GM21528 (cell line): ENCODE measurements at regions not wholly inside any gene's neighbourhood (a gene's known extent, or its start where the extent isn't known, plus 50 kb on each side); places are given as distances from the start of the nearest gene placed in this dataset.

Experiments used
- ATAC-seq: cut with Tn5 transposase; IDR thresholded peaks from one replicate; pipeline ENCODE4 v1.9.1; 2021; ENCODE audit warnings: mild to moderate bottlenecking, moderate library complexity; ENCODE audit not compliant: unreplicated experiment, low FRiP score

- ATAC-seq: no peak
Measured at GRCh38 chr6:40340957-40341356, 246.2 kb downstream of the LRFN2 start.

- no peak for ATAC-seq
Measured at GRCh38 chr6:40340196-40340595, 247.0 kb downstream of the LRFN2 start.

GRCh38 chr6:40338306-40338705 is 248.9 kb downstream of the LRFN2 start:
- no peak for ATAC-seq

- no peak for ATAC-seq
Measured at GRCh38 chr6:40336940-40337760, 250.0 kb downstream of the LRFN2 start.

- no peak for ATAC-seq
Measured at GRCh38 chr6:40336296-40336695, 250.9 kb downstream of the LRFN2 start.

- ATAC-seq: no peak
Measured at GRCh38 chr6:40334496-40335270, 252.5 kb downstream of the LRFN2 start.

- no peak for ATAC-seq
Measured at GRCh38 chr6:40331545-40331944, 255.6 kb downstream of the LRFN2 start.

- ATAC-seq: no peak
Measured at GRCh38 chr6:40330301-40330721, 256.9 kb downstream of the LRFN2 start.

GRCh38 chr6:40328986-40329545 is 258.1 kb downstream of the LRFN2 start:
- ATAC-seq: no peak

GRCh38 chr6:40328386-40328985 is 258.7 kb downstream of the LRFN2 start:
- no peak for ATAC-seq

- ATAC-seq: no peak
Measured at GRCh38 chr6:40326714-40327421, 260.3 kb downstream of the LRFN2 start.

GRCh38 chr6:40325791-40326190 is 261.4 kb downstream of the LRFN2 start:
- ATAC-seq: no peak

GRCh38 chr6:40325041-40325440 is 262.1 kb downstream of the LRFN2 start:
- ATAC-seq: no peak

- no peak for ATAC-seq
Measured at GRCh38 chr6:40323881-40324634, 263.1 kb downstream of the LRFN2 start.

- no peak for ATAC-seq
Measured at GRCh38 chr6:40322336-40322735, 264.8 kb downstream of the LRFN2 start.

GRCh38 chr6:40321616-40322015 is 265.5 kb downstream of the LRFN2 start:
- ATAC-seq: no peak

- ATAC-seq: no peak
Measured at GRCh38 chr6:40320947-40321346, 266.2 kb downstream of the LRFN2 start.

GRCh38 chr6:40320441-40320840 is 266.7 kb downstream of the LRFN2 start:
- ATAC-seq: no peak

- ATAC-seq: no peak
Measured at GRCh38 chr6:40319124-40319523, 268.0 kb downstream of the LRFN2 start.

GRCh38 chr6:40315060-40315459 is 272.1 kb downstream of the LRFN2 start:
- no peak for ATAC-seq
